Mucosa of gallbladder (tissue), 1 donor: ENCODE measurements at regions not wholly inside any gene's neighbourhood (a gene's known extent, or its start where the extent isn't known, plus 50 kb on each side); places are given as distances from the start of the nearest gene placed in this dataset.
A peak's percentile ranks its signal among the peaks of the same experiment; 100 is the strongest.

Experiments used
- DNase-seq: peaks from one replicate; pipeline ENCODE4 v3.0.0-alpha.2; 2020; ENCODE audit warnings: low spot score
- donor health status: DM: no; HTN: no; CAD: no.

DNA sequence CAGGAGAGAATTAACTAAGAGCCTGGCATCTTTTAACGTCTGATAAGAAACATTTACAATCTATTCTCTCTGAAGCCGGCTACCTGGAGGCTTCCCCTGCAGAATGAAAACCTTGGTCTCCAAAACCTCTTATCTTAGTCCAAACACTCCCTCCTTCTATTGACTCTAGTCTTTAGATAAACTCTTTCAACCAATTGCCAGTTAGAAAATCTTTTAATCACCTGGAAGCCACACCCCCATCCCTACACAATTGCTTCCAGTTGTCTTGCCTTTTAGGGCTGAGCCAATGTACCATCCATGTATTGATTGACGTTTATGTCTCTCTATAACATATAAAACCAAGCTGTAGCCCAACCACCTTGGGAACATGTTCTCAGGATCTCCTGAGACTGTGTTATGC is 1343.1 kb upstream of the C9orf72 start:
- DNase-seq = peak; percentile 11

DNA sequence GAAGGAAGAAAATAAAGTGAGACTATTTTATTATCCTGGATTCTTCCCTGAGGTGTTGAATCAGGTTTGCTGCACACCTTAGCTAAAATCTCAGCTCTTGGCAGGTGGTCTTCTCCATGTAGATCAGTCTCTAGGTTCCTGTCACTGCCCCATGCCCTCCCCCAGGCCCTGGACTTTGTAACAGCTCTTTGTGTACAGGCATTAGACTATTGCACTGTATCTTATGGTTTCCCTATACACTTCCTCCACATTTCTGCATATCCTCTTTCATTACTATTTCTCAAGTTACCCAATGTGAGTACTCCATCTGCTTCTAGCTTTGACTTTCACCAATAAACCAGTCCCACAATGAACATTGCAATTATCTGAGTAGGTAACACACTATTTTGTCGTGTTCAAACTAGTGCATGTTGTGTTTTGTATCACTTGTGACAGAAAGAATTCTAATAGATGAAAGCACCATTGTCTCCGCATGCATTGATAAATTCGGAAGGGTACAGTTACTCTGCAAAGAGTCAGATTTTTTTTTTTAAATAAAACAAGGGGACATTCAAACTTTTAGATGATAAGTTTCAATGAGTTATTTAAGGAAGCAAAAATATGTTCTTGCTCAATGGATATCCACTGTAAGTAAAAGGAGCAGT is 1348.7 kb upstream of the C9orf72 start:
- no peak for DNase-seq

DNA sequence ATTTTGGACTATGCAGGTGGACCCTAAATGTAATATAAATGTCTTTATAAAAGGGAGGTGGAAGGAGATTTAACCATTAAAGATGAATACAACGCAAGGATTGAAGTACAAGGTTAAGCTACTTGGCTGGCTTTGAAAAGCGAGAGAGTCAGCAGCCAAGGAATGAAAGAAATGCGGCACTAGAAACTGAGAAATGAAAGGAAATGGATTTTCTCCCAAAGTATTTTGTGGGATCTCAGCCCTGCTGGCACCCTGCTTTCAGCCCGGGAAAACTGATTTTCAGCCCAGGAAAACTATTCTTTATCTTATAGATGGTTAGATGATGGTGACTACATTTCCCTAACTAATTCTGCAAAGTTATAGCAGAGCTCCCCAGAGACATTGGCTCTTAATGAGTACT is 1349.6 kb upstream of the C9orf72 start:
- DNase-seq = no peak

GRCh38 chr9:28923351-28923750 is 1350.1 kb upstream of the C9orf72 start:
- no peak for DNase-seq

- no peak for DNase-seq
These were observed 1351.9 kb upstream of the C9orf72 start for GRCh38 chr9:28925157-28925556.

DNA sequence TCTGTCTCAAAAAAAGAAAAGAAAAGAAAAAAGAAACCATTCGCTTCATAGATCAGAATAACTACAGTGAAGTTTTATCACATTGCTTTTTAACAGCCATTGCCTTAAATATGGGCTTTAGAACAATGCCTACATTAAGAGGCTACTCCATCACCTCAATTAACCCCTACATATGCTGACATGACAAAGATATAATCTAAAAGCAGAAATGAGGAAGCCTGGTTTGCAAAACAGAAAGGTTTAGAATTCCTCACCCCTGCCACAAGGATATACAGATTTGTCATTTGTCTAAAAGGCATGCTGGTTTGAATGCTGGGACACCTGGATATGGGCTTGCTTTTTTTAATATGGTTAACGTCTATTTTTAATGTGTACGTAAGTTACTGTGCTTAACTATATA is 1353.0 kb upstream of the C9orf72 start:
- no peak for DNase-seq

DNA sequence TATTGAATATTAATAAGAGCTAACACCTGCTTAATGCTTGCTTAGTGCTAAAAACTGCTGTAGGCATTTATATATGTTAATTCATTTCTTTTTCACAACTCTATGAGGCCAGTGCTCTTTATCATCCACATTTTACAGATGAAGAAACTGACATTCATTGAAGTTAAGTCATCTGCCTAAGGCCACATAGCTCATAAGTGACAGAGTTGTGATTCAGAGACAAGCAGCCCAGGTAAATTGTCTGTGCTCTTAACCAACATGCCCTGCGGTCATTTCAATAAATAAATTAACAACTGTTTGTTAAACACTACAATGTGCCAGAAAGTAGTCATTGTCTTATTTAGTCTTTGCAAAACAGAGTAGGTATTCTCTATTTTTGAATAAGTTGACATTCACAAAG is 1354.4 kb upstream of the C9orf72 start:
- DNase-seq = no peak

DNA sequence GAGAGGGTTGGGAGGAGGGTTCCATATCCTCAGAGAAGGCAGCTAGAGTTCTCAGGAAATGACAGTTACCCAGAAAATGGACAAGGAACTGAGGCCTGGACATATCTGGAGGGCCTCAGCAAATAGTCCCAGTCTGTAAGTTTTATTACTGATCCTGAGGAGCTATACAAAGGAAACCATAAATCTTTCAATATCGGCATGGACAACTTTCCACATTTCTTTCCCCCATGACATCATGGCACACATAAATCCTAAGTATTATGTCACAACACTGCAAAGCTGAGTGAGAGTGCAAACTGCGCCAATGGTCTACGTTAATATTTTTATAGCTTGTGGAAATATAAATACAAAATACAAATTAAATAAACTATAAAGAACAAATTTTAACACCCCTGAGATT is 1356.2 kb upstream of the C9orf72 start:
- DNase-seq = no peak

GRCh38 chr9:28930766-28931165 is 1357.5 kb upstream of the C9orf72 start:
- DNase-seq = no peak

- DNase-seq = no peak
These were observed 1360.8 kb upstream of the C9orf72 start for GRCh38 chr9:28934111-28934510.

GRCh38 chr9:28938981-28939380 is 1365.7 kb upstream of the C9orf72 start:
- no peak for DNase-seq

DNA sequence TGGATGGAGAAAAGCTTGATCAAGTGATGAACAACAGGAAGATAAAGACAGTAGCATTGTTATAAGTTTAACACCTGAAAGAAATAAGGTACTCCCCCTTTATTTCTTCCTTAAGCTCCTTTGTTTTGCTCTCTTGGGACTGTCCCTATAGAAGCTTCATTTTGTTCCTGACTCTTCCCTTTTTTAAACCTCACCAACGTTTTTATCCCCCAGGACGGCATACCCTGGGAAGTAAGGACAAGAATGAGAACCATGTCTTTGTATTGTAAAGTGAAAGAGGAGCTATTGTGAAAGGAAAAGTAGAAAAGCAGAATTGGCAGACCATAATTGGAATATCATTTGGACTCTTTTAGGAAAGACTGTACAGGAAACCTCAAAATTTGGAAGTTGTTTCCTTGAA is 1368.6 kb upstream of the C9orf72 start:
- no peak for DNase-seq

DNA sequence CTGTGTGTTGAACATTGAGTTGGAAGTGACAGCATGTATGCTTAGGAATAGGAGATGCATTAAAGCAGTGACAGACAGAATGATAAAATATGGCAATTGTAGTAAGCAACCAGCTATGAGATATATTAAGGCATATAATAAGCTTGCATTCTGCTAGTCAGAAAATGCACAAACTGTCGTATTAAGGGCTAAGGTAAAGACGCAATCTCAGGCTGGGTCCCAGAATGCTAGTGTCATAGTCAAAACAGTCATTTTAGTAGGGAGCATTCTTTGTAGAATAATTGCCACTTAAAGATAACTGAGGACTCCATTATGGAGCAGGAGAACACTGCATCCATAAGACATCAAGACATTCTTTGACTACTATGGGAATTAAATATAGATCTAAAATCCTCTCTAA is 1369.7 kb upstream of the C9orf72 start:
- no peak for DNase-seq

GRCh38 chr9:28946648-28947047 is 1373.4 kb upstream of the C9orf72 start:
- DNase-seq = no peak

- no peak for DNase-seq
These were observed 1378.7 kb upstream of the C9orf72 start for GRCh38 chr9:28951945-28952344.

DNA sequence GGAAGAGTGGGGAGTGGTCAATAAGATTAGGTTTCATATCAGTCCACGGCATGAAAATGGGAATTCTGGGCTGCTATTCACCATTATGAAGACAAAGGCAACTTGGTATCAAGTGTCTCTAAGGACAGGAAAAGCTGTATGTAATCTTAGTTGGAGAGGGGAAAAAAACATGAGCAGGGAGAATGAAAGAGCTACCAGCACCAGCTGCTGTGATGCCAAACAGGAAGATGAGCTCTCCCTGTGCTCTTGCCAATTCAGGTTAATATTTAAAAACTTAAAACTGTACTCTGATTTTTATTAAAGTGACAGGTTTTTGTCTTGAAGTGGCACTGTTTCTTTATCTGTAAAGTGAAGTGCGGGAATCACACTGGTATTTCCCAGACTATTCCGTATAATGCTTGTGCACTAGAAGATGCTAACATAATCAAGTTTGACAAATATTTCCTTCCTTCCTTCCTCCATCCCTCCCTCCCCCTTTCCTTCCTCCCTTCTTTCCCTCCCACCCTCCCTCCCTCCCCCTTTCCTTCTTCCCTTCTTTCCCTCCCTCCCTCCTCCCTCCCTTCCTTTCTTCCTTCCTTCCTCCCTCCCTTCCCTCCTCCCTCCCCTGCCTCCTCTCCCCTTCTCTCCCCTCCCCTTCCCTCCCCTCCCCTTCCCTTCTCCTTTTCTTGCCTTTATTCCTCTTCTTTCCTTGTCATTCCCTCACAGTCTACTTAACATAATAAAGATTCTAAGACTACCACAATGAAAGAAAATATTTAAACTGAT is 1383.0 kb upstream of the C9orf72 start:
- no peak for DNase-seq

GRCh38 chr9:28960602-28961001 is 1387.3 kb upstream of the C9orf72 start:
- DNase-seq = no peak

DNA sequence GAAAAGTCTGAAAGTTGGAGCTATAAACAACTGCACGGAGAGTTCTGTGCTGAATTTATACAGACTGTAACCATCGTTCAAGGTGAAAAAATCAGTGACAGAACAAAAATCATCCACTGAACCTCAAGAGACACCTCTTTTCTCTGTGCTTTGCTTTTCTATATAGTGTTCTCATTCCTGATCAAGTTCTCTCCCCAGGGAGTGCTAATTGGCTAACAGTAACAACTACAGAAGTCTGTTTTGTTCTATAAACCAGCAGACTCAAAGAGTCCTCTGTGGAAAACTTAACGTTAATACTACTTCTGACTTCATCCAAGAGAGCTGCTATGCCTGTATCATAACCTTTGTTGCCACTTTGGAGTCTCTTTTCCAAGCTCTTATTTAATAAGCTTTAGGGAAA is 1388.3 kb upstream of the C9orf72 start:
- DNase-seq = no peak

GRCh38 chr9:28967226-28967625 is 1393.9 kb upstream of the C9orf72 start:
- DNase-seq = no peak

DNA sequence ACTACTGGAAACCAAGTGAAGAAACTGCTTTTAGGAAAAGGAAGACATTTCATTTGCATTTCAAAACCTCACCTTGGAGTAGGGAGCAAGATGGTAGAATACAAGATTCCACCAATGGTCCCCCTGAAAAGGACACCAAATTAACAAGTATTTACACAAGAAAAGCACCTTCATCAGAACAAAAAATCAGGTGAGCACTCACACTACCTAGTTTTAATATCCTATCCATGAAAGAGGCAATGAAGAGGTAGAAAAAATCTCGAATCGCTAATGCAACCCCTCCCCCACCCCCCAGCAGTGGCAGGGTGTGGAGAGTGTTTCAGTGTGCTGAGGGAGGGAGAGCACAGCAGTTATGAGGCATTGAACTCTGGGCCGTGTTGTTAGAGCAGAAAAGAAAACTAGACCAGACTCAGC is 1397.0 kb upstream of the C9orf72 start:
- DNase-seq = no peak

DNA sequence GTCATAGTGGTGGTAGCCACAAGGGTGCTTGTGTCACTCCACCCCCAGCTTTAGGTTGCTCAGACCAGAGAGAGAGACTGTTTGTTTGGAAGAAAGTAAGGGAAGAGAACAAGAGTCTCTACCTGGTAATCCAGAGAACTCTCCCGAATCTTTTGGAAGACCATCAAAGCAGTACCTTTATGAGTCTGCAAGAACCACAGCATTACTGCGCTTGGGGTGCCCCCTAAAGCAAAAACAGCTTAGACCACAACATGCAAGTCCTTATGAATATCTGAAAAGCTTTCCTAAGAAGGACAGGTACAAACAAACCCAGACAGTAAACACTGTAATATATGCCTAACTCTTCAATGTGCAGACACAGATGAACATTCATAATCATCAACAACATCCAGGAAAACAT is 1398.6 kb upstream of the C9orf72 start:
- DNase-seq = no peak

DNA sequence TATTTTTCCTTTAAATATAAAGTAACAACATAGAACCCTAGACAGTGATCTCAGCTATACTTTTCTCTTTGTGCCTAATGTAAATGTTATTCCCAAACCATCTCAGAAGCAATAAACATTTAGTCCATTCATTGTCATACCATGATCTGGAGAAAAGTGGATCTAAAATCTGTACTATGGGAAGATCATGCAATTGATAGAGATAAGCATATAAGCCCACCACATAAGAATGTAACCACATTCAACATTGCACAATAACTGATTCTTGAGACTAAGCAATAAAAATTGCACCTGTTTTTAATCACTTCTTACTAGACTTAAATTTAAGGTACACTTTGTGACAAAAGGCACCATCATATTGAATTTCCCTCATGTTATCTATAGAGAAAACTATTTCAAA is 1403.0 kb upstream of the C9orf72 start:
- DNase-seq = no peak

DNA sequence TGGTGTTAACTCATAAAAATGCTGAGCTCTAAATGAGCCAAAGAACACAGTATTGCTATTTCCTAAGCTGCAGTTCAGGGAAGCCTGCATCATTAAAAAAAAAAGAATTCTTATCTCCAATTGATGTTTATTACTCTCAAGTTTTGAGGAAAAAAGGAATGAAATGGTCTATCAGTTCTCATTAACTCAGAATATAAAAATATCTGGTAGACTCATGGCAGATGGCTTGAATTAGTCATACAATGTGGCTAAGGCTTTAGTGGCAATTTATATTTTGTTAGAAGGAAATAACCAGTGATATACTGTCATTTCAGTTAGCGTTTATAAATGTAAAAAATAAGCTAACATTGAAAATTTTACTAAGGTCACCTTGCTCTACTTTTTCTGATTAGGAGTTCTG is 1403.4 kb upstream of the C9orf72 start:
- no peak for DNase-seq

DNA sequence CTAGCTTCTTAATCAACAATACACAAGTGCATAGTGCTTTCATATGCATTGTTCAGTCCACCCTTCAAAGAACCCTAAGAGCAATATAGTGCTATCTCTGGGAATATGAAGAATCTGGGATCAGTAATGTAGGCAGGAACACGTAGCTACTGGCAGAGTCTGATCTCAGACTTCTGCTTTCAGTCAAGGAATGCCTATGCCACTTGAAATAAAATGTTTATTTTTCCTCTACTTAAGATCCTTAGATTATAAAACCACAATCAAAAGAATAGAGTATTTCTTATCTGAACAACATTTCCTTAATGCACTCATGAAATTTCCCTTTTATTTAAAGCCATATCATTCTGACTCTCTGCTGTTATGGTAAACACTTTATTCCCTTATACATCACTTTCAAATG is 1407.8 kb upstream of the C9orf72 start:
- no peak for DNase-seq
